HG02588 (cell line): ENCODE measurements at regions not wholly inside any gene's neighbourhood (a gene's known extent, or its start where the extent isn't known, plus 50 kb on each side); places are given as distances from the start of the nearest gene placed in this dataset.
"Not testable (repeated sequence)": the region's sequence is repeated elsewhere in the genome, so short reads cannot be mapped to it uniquely, and the experiment has no call there.

Experiments used
- ATAC-seq: cut with Tn5 transposase; IDR thresholded peaks from one replicate; pipeline ENCODE4 v1.9.1; 2021; ENCODE audit warnings: mild to moderate bottlenecking, moderate library complexity; ENCODE audit not compliant: unreplicated experiment

DNA sequence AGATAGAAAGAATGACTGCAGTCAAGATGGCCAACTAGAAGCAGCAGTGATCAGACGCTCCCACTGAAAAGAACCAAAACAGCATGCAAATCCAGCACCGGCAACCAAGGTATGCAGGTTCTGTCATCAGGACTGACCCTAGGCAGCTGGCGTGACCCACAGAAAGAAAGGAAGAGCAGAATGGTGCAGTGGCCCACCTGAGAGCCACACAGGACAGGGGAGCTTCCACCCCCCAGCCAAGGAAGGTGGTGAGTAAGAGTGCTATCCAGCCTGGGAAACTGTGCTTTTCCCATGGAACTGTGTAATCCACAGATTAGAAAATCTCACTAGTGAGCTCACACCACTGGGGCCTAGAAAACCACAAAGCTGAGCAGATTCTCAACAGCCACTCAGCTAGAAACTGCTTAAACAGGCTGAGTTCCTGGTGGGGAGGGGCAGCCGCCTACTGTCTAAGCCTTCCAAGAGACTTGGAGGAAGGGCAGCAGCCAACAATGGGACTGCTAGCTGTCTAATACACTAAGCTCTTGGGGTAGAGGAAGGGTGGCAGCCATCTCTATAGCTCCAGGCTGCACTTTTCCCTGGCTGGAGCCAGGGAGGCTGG is 127.9 kb downstream of the EVA1A start:
- peak; percentile 86 for ATAC-seq

DNA sequence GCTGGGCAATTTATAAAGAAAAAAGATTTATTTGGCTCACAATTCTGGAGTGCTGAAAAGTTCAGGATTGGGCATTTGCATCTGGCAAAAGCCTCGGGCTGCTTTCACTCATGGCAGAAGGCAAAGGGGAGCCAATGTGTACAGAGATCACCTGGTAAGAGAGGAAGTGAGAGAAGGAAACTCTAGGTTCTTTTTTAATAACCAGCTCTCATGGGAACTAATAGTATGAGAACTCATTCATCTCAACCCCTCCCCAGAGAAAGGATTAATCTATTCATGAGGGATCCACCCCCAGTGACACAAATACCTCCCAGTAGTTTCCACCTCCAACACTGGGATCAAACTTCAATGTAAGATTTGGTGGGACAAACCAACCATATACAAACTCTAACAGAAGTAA is 129.0 kb downstream of the EVA1A start:
- peak; percentile 68 for ATAC-seq

DNA sequence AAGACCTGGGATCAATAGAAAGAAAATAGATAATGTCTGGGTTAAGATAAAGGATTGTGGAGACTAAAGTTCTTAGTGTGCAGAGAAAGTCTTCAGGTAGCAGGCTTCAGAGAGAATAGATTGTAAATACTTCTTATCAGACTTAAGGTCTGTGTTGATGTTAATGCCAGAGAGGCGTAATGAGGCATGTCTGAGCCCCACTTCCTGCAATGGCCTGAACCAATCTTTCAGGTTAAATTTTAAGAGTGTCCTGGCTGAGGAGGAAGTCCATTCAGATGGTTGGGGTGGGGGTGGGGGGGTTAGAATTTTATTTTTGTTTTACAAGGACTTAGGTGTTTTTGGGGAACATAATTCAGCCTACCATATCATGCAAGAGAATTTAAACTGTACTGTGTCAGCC is 129.5 kb downstream of the EVA1A start:
- ATAC-seq, result no peak

DNA sequence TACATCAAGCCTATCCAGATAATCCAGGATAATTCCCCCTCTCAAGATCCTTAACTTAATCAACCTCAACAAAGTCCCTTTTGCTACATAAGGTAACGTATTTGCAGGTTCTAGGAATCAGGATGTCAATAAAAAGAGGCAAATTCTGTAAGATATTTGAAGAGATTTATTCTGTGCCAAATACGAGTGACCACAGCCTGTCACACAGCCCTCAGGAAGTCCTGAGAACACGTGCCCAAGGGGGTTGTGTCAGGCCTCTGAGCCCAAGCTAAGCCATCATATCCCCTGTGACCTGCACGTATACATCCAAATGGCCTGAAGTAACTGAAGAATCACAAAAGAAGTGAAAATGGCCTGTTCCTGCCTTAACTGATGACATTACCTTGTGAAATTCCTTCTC is 130.3 kb downstream of the EVA1A start:
- not testable (repeated sequence) for ATAC-seq

DNA sequence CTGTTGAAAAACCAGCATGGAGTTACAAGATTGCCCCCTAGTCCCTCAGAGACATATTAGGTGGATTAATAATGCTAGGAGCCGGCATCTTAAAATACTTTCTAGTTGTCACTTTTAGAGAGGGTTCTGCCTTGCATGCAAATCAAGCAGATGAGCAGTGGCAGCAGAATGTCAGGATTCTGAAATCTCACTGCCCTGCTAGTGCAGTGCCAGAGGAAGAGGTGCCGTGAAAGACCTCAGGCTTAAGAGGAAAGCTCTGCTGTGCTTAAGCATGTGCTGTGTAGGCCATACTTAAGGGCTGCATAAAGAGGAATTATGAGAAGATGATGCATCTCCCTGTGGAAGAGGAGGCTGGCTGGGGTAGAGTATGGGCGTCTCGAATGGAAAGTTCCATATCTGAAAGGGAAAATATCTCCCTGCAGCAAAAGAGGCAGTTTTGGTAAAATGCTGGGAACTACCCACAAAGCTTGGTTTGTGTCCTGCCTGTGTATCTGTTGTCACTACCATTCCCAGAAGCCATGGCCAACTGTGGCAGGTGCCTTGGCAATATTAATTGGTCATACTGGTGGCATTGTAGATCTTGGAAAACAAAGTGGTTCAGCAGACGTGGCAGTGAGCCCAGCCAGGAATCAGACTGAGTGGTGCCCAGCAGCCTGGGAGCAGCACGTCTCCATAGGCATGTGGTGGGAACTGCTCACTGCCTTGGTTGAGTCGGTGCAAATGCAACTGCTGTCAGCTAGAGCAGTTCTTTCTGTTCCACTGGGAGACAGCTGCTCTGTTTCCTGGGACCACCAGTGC is 131.9 kb downstream of the EVA1A start:
- ATAC-seq, result no peak

DNA sequence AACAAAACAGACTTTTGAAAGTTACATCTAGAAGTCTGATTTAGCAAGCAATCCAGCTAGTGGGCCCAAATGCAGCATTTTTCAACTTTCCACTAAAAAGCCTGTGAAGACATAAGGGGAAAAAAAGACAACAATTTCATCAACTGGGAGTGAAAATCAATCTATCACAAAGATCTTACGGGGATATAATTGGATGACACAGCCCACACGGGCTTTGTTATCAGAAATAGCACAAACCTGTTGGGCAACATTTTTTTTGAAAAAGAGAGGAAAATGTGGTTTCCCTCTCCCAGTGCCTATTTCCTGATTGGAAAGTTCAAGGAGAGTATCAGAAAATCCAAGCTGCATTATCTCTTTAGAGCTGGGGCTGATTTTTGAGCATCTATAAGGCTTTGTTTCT is 132.7 kb downstream of the EVA1A start:
- ATAC-seq, result no peak

DNA sequence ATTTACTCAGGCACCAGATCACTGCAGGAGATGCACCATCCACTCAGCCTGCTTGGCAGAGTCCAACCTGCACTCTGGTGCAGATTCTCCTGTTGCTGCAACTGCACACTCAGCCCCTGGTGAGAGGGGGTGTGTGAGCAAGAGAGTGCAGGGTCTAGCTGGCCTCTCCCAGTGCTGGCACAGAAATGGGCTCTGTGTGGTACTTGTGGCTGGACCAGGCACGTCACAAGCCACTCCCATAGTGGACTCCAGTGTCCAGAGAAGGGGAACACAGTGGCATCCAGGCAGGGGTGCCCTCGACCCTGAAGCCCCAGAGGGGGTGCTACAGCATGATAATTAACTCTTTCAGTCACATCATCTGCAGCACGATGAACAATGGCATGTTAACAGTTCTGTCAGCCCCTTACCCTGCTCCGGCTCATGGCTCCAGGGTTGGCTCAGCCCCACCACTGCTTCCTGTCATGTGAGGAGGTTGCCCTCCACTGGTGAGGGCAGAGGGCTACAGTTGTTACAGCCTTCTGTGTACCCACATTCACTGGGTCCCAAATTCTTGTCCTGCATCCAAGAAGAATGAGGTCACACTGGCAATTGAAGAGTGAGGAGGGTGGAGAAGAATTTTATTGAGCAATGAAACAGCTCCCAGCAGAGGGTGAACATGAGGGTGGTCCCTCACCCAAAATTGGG is 135.7 kb downstream of the EVA1A start:
- ATAC-seq, result no peak

DNA sequence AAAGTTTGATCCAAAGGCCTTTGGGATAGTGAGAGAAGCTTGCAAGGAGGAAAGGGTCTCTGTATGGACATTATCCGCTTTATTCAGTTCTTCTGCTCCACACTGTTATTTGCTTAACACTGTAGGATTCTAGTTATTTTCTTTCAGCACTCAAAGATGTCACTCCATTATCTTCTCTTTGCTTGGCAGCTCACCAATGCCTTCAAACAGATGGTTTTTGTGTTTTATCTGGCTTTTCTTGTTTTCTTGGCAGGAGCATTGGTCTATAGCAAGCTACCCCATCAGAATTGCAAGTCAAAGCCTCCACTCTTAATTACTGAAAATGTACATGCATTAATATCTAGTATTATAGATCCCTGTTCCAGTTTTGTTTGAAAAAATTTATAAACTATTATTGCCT is 138.8 kb downstream of the EVA1A start:
- no peak for ATAC-seq

DNA sequence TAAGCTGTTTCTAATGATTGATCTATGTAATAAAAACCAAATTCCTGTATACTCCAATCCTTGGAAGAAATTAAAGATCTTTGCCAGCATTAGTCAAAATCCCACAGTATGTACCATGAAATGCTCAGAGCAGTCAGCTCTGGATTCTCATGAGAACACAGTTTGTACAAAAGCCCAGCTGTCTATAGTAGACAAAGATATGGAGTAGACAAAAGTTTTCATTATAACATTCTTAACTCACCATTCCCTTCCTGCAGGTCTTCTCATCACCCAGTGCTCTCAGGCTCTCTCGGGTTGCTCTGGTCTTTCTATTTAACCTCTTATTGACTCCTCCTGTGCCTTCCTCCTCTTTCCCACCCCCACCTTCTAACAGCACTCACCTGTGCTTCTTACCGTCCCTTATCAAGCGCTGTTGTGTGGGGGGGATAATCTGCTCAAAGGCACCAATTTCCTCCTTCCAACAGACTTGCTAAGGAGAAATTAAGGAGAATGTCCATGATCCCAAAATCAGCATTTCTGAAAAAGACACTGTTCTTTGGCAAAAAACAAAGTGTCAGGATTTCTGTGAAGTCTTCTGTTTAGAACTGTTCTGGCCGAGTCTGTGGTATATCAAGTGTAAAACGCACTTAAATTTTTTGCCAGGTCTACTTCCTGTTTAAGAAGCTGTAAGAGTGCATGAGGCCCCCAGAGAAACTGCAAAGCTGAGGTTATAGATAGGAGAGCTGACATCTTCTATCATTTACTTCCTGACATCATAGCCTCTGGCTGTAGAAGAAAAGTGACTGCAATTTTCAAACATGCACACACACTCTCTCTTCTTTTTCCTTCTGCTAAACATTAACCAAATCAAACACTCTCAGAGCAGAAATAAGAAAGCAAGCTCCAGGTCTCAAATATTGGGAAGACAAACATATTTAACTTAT is 144.1 kb downstream of the EVA1A start:
- ATAC-seq, result peak; percentile 59

DNA sequence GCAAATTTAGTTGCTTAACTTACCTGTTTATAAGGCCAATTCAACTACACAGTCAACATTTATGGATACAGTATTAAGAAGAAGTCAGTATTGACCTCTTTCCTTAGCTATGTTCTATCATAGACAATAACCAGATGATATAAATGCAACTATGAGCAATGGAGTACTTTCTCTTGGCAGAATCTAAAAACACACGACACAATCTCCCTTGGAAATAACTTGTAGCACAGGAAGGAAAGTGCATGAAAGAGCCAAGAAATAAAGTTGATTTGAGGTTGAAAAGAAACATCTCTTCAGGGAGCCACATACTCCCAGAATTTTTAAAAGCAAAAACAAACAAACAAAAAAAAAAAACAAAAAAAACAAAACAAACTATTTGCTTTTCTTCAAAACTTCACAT is 145.0 kb downstream of the EVA1A start:
- ATAC-seq, result no peak

DNA sequence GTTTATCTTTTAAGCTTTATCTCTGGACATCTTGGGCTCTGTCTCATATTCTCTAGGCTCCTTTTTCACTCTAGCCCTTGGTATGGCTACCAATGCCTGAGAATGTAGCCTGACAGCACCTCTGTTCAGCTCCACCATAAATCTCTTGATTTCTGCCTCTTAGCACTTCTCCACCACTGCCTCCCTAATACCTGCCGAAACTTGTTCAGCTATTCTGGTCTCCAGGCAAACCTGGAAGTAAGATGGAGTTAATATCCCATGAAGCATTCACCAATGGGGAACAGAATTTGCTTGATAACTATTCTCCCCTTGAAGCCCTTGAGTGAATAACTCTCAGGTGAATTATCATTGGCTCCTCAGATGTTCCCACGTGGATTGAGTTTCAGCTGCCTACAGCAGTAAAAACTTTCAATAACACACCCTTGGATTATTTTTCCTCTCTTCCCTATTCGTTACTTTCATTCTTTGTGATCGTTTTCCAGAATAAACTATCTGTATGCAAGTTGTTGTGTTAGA is 145.6 kb downstream of the EVA1A start:
- ATAC-seq, result no peak

DNA sequence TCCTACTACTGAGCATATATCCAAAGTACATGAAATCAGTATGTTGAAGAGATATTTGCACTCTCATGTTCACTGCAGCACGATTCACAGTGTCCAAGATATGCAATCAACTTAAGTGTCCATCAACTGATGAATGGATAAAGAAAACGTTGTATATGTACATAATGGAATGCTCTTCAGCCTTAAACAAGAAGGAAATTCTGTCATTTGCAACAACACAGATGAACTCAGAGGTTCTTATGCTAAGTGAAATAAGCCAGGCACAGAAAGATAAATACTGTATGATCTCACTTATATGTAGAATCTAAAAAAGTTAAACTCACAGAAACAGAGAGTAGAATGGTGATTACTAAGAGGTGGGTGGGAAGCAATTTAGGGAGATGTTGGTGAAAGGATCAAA is 149.2 kb downstream of the EVA1A start:
- no peak for ATAC-seq

DNA sequence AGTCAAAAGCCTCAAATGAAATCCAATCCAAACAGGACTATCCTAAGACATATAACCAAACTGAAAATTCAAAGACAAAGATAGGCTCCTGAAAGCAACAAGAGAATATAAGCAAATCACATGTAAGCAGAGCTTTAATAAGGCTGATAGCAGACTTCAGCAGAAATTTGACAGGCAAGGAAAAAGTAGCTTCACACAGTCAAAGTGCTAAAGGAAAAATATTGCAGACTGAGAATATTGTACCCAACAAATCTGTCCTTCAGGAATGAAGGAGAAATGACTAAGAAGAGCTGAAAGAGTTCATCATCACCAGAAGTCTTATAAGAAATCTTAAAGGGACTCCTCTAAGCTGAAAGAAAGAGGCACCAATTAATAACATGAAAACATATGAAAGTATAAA is 150.0 kb downstream of the EVA1A start:
- ATAC-seq, result no peak

DNA sequence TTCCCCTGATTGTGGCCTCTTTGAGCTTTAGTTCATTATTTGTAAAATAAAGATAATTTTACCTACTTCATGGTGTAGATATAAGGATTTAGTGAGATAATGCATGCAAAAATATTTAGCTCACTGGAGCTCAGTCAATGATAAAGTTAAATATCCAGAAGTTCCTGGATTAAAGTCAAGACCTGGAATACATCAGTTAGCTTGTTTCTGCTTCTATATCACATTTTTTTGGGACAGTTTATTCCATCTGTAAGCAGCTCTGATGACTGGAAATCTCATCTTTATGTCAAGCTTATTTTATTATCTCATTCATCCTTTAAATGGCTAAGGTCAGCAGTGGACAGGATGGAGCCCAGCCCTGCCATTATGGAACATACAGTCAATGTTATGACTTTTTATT is 152.0 kb downstream of the EVA1A start:
- no peak for ATAC-seq

DNA sequence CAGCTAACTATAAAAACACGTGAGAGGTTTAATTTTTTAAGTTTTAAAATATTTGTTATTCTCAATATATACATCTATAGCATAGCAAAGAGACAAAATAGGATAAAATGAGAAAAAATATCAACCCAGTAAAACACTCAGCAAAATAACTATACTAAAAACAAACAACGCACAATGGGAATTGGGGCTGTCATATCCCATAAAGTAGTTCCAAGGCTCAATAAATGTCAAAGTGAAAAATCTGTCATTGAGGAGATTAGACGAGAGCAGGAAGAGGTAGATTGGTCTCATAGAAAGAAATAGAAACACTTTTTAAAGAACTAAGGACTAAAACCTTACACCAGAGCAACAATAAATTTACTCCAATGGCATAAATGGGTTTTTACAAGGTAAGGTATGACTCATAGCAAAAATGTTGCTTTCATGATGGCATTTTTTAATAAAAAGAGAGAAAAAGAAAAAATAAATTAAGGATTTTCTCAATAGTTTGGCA is 153.7 kb downstream of the EVA1A start:
- no peak for ATAC-seq

DNA sequence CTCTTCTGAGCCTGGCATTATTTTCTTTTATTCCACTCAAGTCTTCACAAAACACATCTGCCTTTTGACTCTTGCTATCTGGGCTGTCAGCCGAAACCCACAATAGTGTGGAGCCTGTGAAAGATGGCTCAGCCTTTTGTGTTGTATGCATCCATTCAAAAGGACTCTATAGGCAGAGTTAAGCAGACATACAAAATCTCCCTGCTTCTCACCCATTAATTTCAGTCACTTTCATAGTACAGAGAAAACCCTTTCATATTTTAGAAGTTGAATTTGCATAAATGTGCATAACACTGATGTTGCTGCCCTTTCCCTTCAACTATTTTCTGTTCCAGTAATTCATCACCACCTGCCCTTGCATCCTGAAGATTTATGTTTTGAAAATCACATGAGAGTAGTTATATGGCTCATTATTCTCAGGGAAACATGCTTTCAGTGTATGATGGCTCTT is 154.6 kb downstream of the EVA1A start:
- no peak for ATAC-seq

DNA sequence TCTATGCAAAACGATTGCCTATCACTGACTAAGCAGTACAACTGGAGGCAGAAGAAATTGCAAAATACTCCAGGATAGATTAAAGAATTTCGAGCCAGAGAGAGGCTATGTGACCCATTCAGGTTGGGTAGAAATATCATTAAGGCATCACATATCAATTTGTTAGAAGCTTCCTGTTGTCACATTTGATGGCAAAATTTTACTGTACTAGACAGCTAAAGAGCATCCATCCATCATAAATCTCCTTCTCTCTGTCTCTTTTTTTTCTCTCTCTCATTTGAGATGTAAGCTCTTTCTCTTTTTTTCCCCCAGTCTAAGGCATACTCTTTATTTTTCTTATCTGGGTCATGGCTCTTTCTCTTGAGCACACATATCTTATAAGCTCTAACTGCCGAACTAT is 155.7 kb downstream of the EVA1A start:
- no peak for ATAC-seq

DNA sequence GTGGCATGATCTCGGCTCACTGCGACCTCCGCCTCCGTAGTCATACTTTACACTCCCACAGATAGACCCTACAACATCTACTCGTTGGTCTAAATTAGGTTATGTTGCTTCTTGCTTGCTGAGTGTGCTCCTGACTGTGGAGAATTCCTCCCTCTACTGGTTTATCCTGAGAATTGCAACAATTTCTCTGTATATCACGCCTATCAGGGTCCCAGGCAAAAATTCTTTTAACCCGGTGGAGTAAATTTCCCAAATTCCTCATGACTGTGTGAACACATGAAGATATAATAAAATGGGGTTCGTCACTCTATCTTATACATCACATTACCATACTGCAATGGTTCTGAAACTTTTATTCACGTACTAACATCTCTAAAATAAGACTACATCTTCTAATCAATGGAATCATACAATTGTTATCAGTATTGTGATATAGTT is 156.7 kb downstream of the EVA1A start:
- peak; percentile 88 for ATAC-seq

DNA sequence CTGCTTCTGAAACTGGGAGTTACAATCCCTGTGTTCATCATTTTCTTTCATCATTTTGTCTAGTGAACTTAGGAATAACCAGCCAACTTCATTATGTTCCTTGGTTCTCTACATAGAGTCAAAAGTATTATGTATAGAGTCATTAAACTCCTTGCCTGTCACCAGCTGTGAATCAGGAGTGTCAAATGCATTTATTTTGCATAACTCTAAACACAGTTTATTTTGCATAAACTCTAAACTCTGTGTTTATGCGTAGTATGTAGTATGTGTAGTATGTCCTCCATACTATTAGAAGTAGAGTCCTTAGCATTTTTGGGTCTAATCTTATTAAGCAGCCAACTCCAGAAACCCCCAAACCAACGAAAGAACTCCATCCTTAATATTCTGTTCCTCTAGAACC is 164.4 kb downstream of the EVA1A start:
- no peak for ATAC-seq

DNA sequence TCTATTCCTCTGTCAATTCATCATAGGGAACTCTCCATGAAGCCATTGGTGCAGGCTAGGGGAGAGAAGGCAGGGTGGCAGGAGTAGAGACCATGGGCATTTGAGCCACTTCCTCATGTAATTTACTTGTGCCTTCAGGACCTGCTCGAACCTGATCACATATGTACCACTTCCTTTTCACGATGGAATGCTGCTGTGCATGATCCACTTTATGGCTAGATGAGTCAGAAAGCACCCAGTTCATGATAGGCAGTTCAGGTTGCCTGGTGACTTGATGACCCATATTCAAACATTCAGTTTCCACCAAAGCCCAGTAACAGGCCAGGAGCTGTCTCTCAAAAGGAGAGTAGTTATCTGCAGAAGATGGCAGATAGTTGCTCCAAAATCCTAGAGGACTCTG is 166.0 kb downstream of the EVA1A start:
- not testable (repeated sequence) for ATAC-seq

DNA sequence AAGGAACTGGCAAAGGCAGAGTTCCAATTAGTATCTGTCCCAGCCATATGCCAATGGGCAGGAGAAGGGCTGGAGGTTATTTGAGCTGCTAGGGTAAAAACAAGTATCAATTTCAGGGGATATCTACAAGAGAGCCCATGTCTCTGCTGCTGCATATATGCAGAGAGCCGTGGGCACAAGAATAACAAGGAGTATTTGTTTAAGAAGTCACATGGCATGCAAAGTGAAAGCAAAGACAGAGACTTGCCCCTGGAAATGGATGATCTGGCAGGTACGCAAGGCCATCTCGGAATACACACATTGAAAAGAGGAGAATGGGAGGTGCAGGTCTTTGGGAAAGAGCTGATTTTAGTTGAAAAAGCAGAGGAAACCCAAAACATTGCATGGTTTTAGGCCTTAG is 170.6 kb downstream of the EVA1A start:
- no peak for ATAC-seq
